Stimulated activated CD8-positive, alpha-beta memory T cell treated with anti-CD3 and anti-CD28 coated beads, Interleukin-7, amount 100 ng/mL, for 48 hours (primary cell): ENCODE measurements at regions not wholly inside any gene's neighbourhood (a gene's known extent, or its start where the extent isn't known, plus 50 kb on each side); places are given as distances from the start of the nearest gene placed in this dataset.

Experiments used
- DNase-seq, 2 donors: peaks; one replicate each; pipeline ENCODE4 v3.0.0-alpha.2; 2020; ENCODE audit warnings: low read depth in 1 of 2; ENCODE audit errors: extremely low read depth in 1 of 2

DNA sequence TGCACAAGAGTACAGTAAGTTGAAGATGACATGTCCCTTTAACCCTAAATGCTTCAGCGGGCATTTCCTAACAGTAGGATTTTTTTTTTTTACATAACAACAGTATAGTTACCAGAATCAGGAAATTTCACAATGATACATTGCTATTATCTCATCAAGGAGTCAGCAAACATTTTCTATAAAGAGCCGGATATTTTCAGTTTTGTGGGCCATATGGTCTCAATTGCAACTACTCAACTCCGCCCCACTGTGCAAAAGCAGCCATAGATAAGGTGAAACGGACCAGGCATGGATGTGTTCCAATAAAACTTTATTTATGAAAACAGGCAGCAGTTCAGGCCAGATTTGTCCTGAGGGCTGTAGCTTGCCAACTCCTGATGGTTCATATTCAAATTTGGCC is 130.6 kb downstream of the SMAD6 start:
- no peak for DNase-seq

DNA sequence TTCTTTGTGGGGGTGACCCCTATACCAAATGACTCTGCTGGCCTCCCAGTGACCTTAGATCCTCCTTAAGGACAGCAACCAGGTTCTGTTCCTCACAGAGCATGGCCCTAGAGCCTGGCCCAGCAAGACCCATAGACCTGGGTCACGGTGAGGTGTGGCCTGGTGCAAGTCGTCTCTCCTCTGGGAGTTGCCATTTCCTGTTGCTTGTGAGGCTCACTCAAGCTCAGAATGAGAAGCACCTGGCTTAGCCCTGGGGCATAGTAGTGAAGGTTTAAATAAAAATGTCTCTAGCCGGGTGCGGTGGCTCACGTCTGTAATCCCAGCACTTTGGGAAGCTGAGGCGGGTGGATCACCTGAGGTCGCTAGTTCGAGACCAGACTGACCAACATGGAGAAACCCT is 131.3 kb downstream of the SMAD6 start:
- DNase-seq: no peak

DNA sequence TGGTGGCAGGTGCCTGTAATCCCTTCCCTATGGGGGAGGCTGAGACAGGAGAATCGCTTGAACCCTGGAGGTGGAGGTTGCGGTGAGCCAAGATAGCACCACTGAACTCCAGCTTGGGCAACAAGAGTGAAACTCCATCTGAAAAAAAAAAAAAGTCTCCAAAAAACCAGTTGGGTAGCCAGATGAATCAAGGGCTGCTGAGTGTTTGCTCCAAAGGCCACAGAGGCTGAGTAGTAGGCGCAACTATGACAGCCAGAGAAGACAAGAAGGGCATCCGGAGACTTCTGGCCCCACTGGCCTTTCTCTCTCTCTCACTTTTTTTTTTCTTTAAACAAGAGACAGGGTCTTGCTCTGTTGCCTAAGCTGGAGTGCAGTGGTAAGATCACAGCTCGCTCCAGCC is 131.8 kb downstream of the SMAD6 start:
- no peak for DNase-seq

DNA sequence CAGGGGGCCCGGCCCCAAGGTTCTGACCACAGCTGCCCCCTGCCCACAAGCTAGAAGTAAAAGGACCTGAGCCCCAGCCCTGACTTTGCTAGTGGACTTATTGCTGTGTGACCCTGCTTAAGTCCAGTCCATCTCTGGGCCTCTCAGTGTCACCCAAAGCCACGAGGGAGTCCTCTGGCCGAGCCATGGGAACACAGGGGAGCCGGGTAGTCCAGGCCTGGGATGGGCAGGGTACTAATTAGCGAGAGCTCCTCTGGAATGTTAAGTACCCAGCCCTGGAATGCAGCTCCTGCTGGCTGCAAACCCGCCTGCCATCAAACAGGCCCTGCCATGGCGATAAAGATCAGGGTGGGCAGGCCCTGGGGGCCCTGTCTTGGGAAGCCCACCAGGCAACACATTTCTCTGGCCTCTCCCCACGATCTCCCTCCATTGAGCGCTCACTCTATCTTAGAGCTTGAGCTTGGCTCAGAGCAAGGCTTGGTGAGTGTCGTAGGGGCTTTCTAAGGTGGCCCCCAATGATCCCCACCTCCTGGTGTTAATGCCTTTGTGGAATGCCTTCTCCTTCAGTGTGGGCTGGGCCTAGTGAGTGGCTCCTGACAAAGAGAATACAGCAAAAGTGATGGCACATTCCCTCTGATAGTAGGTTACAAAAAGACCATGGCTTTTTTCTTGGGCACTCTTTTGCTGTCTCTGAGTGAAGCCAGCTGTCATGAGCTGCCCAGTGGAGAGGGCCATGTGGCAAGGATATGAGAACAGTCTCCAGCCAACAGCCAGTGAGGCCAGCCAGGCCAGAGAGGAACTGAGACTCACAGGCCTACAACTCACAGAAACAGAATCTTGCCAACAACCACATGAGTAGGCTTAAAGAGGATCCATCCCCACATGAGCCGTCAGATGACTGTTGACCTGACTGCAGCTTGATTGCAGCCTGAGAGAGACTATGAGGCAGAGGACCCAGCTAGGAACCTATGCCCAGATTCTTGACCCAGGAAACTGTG is 133.1 kb downstream of the SMAD6 start:
- DNase-seq: no peak

DNA sequence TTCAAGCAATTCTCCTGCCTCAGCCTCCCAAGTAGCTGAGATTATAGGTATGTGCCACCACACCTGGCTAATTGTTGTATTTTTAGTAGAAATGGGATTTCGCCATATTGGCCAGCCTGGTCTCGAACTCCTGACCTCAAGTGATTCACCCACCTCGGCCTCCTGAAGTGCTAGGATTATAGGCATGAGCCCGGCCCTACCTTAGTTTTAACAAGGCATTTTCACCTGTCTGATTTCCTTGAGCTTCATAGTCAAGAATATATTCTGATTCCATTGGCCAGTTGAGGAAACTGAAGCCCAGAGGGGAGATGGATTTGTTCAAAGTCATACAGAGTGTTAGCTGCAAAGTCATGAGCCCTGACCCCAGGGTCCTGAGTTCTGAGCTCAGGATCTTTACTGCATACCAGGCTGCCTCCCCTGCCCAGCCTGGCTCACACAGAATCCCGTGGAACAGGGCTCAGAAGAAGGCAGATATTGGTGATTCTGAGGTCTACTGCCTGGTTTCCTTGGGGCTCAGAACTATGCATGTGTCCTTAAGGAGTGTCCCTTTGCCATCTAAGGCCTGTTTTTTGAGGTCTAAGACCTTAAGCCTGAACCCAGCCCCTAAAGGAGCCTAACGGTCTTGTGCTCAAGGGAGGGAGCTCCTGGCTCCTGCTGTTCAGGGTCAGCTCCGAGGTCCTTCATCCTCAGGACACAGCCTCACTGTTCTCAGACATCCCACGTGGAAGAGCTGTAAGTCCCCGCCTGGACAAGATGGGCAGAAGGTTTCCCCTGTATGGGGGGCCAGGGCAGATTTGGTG is 134.4 kb downstream of the SMAD6 start:
- DNase-seq: no peak

DNA sequence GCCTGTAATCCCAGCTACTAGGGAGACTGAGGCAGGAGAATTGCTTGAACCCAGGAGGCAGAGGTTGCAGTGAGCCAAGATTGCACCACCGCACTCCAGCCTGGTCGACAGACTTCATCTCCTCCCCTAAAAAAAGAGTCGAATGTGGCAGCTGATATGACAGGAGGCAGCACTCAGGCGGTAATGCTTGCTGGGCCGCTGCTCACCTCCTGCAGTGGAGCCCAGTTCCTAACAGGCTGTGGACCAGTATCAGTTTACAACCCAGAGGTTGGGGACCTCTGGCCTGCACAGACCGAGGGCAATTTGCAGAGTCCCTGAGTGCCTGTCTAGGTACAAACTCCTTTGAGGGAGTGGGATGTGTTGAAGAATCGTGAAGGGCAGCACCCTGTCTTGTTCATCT is 136.2 kb downstream of the SMAD6 start:
- no peak for DNase-seq

DNA sequence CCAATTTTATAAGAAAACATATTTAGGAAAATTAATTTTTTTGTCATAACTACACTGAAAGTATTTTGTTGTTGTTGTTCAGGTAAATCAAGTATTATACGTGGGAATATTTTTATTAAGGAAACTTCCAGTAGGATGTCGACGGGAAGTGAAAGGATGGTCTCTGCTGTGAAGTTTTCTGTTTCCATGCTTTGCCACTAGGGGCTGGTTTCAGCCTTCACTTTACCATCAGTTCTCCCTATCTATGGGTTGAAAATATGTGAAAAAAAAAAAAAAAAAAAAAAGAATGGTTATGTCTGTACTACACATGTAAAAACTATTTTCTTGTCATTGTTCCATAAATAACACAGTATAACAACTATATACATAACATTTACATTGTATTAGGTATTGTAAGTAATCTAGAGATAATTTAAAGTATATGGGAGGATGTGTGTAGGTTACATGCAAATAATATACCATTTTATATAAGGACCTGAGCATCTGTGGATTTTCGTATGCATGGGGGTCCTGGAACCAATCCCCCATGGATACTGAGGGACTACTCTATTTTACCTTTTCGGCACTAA is 136.7 kb downstream of the SMAD6 start:
- no peak for DNase-seq

DNA sequence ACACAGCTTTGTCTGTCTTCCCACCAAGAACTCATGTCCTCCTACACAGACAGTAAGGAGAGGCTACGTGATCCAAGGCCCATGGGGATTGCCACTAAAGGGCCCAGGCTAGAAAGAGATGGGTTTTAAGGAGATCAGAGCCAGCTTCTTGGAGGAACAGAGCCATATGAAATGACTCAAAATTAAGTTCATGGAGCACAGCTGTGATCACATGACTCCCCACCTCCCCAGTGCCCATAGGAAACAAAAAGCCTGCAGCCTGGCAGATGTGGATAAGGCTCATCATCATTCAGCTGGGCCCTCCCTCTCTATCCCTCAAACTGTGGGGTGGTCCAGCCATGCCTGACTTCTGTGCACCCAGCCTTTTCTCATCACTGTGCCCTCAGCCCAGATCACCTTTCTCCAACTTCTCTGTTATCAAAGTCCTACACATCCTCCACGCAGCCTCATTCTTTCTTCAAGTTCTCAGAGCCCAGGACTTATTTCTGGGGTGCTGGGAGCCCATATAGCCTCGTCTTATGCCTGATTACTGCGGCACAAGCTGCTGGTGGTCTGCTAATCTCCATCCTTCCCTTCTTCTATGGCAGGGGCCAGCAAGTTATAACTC is 137.6 kb downstream of the SMAD6 start:
- DNase-seq: no peak

DNA sequence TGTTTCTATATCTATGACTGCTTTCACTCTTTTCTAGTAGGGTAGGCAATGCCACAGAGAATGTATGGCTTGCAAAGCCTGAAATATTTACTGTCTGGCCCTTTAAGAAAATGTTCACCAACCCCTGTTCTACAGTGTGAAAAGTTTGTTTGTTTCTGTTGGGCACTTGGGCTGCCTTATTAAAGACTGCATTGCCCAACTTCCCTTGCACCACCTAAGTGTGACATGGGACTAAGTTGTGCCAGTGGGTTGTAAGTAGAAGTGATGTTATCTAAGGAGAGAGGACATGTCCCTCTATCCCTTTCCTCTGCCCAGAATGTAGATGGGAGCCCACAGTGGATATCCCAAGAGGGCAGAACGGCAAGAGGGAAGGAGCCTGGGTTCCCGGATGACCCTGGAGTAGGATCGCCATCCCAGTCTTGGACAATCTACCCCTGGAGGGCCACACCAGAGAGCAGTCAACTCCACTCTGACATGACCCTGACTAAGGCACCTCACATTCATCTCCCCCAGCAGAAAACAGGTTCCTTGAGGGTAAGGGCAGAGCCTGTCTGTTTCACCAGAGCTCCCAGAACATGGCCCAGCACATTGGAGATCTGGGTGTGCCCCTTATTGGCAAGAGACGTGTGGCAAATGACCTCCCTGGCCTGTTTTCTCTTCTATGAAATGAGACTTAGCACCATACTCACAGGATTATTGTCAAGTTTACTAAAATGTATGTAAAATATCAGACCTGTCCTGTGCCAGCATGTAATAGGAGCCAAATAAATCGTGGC is 138.8 kb downstream of the SMAD6 start:
- no peak for DNase-seq

DNA sequence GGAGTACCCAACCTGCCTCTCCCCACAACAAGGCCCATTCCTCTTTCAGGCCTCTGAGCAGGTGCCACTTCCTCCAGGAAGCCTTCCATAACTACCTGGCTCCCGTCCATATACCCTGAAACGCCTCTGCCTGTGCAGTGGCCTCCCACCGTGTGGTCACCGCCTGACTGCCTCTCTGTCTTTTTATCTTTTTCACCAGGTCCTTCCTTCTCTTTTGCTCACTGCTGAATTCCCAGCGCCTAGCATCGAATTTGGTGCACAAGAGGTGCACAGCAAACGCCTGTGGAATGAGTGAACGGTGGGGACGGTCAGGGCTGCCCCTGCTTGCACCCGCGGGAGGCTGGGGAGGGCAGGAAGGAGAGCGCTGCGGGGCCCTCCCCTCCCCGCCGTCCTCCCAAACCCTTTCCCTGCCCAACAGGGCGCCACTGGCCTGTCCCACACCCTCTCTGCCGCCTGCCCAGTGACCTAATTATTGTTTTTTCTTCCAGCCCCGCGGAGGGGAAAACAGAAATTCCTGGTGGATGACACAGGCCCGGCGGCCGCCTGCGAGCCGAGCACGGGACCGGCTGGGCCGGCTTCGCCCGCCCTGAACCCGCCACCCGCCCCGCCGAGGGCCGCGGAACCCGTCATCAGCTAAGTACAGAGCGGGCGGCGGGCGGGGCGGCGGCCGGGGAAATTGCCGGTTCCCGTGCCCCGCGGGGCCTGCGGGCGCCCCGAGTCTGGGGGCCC is 140.1 kb downstream of the SMAD6 start:
- DNase-seq: no peak

DNA sequence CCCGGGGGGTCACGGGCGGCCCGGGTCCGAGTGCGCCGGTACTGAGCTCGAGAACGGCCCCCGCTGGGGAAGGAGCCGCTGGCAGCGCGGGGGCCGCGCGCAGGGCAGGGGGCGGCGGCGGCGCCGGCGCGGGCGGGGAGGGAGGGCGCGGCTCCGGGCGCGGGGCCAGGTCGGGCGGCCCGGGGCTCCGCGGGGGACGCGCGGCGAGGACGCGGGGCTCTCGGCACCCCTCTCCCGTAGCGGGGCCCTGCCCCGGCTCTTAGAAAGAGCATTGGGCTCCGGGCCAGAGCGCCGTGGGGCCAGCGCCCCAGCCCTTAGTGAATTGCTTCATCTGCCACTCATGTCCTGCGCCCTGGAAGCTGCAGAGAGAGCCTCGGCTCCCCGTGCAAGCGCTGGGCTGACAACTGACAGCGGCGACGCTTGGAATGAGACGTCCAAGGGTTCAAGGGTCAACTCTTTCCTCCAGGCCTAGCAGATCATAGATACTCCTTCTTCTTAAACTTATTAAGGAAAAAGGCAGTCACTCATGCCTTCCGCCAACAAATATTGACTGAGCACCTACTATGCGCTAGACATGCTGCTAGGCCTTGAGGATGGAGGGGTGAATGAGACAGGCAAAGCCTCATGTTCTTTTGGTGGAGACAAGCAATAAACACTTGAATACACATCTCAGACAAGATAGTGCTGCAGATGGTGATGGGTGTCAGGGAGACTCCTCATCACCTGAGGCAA is 140.8 kb downstream of the SMAD6 start:
- no peak for DNase-seq

DNA sequence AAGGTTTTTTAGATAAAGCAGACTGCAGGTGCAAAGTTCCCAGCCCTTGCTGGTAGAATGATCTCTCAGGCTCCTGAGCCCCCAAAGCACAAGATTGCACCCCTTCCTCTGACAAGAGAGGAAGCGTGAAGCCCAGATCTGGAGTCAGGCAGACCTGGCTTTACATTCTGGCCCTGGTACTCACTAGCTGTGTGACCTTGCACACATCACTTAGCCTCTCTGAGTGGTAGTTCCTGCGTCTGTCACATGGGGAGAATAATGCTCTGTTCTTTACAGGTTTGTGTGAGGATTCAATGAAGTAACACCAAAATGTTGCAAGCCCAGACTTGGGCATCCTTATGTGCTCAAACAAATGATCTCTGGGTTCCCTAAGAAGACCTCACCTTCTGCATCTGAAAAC is 141.5 kb downstream of the SMAD6 start:
- DNase-seq: no peak

DNA sequence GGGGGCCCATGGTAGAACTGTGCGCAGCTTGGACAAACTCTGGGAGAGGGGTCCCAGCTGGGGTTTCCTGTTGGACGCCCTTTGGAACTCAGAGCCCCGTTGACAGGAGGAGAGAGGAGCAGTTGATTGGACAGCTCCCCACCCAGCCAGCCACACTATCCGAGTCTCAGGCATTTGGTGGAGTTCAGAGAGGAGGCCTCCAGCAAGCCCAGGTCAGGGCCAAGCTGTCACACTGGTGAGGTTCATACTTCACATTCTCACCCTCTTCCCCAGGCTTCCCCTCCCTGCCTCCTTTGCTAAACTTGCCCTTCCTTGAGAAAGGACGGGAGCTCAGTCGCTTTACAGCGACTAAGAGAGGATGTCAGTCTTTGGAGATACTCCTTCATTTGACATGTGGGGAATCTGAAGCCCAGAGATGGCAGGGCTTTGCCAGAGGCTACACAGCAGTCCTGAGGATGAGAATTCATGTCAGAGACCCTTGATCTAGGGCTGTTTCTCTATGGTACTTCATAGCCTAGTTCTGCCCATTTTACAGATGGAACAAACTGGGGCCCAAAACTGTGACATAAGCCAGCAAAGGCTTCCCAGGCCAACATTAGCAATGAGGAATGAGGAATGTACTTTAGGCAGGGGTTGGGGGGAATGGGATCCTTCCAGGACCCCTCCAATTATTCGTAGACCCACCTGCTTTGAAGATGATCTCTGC is 142.2 kb downstream of the SMAD6 start:
- DNase-seq: no peak

DNA sequence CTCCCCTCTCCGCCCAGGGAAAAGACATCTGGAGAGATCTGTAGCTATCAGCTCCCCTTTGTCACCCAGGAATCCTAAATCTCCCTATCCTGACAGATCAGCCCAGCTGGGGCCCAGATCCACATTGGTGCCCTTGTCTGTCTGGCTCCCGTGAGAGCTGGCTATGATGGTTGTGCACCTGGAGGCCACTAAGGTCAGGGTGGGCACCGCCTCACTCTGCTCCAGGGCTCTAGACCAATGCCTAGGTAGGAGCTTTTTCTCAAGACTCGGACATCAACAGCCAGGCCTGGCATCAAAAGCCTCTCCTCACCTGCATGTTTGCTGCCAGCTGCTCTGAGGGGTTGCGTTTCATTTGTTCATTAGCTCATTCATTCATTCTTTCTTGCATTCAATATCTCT is 142.7 kb downstream of the SMAD6 start:
- no peak for DNase-seq

DNA sequence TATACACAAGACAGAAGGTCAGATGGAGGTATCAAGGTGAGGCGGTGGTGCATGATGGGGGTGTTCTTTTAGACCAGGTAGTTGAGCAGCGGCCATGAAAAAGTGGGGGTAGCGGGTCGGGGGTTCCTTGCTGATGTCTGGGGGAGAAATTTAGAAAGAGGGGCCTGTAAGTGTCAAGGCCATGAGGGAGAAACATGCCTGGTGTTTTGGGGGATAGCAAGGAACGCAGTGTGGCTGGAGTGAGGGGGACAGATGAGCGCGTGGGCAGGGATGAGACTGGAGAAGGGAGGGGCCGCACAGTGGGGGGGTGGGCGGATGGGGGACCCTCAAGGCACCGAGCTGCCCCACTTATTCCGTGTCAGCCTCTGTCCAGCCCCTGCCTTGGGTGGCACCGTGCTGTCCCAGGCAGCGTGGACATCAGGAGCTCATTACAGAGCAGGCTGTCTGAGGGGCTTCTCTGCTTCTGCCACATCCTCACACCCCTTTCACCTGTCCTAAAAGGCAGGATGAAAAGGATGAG is 143.3 kb downstream of the SMAD6 start:
- DNase-seq: no peak

DNA sequence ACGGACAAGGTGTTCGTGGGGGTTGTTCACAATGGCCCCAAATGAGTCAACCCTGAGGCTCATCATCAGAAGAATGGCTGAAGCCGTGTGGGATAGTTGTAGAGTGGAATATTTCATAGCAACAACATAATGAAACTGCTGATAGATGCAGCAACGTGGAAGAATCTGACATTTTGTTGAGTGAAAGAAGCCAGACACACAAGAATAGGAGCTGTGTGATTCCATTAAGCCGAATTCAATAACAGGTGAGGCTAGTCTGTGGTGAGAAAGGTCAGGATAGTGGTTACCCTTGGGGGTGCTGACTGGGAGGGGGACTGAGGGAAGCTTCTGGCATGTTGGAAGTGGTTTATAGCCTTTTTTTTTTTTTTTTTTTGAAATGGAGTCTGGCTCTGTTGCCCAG is 144.0 kb downstream of the SMAD6 start:
- no peak for DNase-seq

DNA sequence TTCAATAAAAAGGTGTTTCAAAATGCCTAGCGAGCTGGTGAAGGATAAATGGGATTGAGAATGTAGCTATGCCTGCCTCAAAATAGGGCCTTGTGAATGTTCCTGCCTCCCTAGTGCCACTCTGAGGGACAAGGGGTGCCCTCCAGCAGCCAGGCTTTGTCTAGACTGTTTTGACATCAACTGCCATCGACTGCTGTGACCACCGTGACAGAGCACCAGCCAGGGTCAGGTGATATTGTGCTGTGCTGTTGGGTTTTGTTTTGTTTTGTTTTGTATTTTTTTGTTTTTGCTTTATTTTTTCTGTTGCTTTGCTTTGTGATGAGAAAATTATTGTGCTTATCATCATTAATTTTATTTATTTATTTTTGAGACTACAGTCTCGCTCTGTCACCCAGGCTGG is 144.8 kb downstream of the SMAD6 start:
- DNase-seq: no peak

DNA sequence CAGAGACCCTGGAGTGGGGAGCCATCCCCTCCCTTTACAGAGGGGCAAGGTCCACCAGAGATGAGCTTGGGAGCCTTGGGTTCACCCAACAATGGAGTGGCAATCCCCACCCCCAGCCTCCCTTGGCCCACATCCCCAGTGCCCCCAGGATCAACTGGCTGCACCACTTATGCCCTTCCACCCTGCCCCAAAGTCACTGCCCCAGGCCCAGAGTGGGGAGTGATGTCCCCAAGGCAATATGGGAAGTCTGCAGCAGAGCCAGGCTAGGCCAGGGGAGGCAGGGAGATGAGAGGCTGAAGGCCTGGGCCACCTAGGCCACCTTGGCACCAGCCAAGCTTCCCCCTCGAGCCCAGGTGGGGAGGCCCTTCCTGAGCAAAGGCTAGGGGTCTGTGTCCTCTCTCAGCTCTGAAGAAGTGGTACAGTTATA is 145.5 kb downstream of the SMAD6 start:
- no peak for DNase-seq
